RWPE2 (cell line): ENCODE measurements at regions not wholly inside any gene's neighbourhood (a gene's known extent, or its start where the extent isn't known, plus 50 kb on each side); places are given as distances from the start of the nearest gene placed in this dataset.
A peak's percentile ranks its signal among the peaks of the same experiment; 100 is the strongest.
"Not testable (repeated sequence)": the region's sequence is repeated elsewhere in the genome, so short reads cannot be mapped to it uniquely, and the experiment has no call there.

Experiments
- ATAC-seq: fragments of 200-7000 bp; cut with Tn5 transposase; 3 replicates; pipeline ENCODE4 v1.9.1; 2021; ENCODE audit warnings: low read depth
- DNase-seq: peaks from one replicate; pipeline ENCODE4 v3.0.0-alpha.2; 2020; ENCODE audit warnings: low spot score
- H3K27ac ChIP-seq: fragments of 450-650 bp; 2 replicates; pipeline ENCODE4 v1.5.1; 2017; ENCODE audit warnings: mild to moderate bottlenecking; ENCODE audit not compliant: poor library complexity, severe bottlenecking
- H3K27me3 ChIP-seq: fragments of 250-450 bp; sonication (Bioruptor Pico); 2 replicates; pipeline ENCODE4 v1.5.1; 2021; ENCODE audit warnings: mild to moderate bottlenecking, moderate library complexity; ENCODE audit not compliant: insufficient read depth, poor library complexity, severe bottlenecking
- H3K36me3 ChIP-seq: fragments of 250-450 bp; sonication (Bioruptor Pico); 2 replicates; pipeline ENCODE4 v1.5.1; 2020; ENCODE audit warnings: low read depth, mild to moderate bottlenecking, moderate library complexity
- H3K4me1 ChIP-seq: fragments of 250-450 bp; sonication (Bioruptor Pico); 2 replicates; pipeline ENCODE4 v1.5.1; 2021; ENCODE audit warnings: mild to moderate bottlenecking, moderate library complexity; ENCODE audit not compliant: insufficient read depth, poor library complexity, severe bottlenecking
- H3K4me3 ChIP-seq: fragments of 250-450 bp; sonication (Bioruptor Pico); 2 replicates; pipeline ENCODE4 v1.5.1; 2021; ENCODE audit warnings: mild to moderate bottlenecking, moderate library complexity; ENCODE audit not compliant: severe bottlenecking
- H3K9me3 ChIP-seq: fragments of 250-450 bp; sonication (Bioruptor Pico); 2 replicates; pipeline ENCODE4 v1.5.1; 2021; ENCODE audit warnings: mild to moderate bottlenecking, moderate library complexity; ENCODE audit not compliant: severe bottlenecking
- TF ChIP-seq, protein P1 (sequence below): fragments of 450-650 bp; IDR thresholded peaks from one replicate; pipeline ENCODE4 v1.5.1; 2017; ENCODE audit warnings: mild to moderate bottlenecking, moderate library complexity; ENCODE audit not compliant: poor library complexity, severe bottlenecking

DNA sequence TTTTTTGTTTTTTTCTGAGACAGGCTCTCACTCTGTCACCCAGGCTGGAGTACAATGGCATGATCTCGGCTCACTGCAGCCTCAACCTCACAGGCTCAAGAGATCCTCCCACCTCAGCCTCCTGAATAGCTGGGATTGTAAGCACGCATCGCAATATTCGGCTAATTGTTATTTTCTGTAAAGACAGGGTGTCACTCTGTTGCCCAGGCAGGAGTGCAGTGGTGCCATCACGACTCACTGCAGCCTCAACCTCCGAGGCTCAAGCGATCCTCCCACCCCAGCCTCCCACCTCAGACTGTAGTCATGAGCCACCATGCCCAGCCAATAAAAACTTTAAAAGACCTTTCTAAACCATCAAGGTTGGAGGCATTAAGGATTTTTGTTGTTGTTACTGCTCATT lies 57.4 kb upstream of the TFRC start:
- DNase-seq (no peak), ATAC-seq (no peak)
- peak overlapping the region; percentile 95 for H3K27ac ChIP-seq
- TF ChIP-seq, protein P1, sequence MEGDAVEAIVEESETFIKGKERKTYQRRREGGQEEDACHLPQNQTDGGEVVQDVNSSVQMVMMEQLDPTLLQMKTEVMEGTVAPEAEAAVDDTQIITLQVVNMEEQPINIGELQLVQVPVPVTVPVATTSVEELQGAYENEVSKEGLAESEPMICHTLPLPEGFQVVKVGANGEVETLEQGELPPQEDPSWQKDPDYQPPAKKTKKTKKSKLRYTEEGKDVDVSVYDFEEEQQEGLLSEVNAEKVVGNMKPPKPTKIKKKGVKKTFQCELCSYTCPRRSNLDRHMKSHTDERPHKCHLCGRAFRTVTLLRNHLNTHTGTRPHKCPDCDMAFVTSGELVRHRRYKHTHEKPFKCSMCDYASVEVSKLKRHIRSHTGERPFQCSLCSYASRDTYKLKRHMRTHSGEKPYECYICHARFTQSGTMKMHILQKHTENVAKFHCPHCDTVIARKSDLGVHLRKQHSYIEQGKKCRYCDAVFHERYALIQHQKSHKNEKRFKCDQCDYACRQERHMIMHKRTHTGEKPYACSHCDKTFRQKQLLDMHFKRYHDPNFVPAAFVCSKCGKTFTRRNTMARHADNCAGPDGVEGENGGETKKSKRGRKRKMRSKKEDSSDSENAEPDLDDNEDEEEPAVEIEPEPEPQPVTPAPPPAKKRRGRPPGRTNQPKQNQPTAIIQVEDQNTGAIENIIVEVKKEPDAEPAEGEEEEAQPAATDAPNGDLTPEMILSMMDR: no peak
- H3K9me3 ChIP-seq: no peaks in the 10 kb centered on the region
- no peaks in the 10 kb centered on the region for H3K27me3 ChIP-seq
- H3K4me3 ChIP-seq: no peak overlapping the region
- H3K4me1 ChIP-seq: peaks cover 51% of the 10 kb centered on the region
- H3K36me3 ChIP-seq: no peaks in the 10 kb centered on the region

DNA sequence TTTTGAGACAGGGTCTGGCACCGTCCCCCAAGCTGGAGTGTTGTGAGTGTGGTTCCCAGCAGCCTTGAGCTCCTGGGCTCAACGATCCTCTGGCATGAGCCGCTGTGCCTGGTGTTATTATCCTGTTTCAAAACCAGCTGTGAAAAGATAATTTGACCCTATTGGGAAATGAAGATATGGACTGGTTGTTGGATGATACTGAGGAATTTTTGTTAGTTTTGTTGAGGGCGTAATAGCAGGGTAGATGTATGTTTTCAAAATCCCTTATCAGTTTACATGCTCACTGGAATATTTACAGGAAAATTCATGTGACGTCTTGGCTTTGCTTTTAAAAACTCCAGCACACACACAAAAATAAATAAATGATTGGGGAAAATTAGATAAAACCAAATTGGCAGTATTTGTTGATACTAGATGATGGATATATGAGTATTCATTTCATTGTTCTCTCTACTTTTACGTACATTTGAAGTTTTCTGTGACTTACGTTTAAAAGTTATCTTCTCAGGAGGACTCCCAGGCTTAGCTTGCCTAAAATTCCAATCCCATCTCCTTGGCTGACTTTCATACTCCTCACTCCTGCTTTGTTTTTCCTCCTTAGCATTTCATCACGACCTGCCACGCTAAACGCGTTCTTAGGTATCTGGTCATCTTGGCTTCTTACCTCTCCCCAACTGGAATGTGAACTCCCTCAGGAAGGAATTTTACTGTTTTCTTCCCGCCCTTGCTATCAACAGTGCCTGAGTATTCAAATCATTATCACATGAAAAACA lies 56.8 kb upstream of the TFRC start:
- H3K9me3 ChIP-seq: no peaks in the 10 kb centered on the region
- H3K4me3 ChIP-seq: no peak overlapping the region
- H3K27me3 ChIP-seq: no peaks in the 10 kb centered on the region
- DNase-seq: no peak
- TF ChIP-seq, protein P1: no peak
- peak overlapping the region; percentile 95 for H3K27ac ChIP-seq
- peak; percentile 18; the same call in 2 of the 3 replicates for ATAC-seq
- peaks cover 48% of the 10 kb centered on the region for H3K4me1 ChIP-seq
- H3K36me3 ChIP-seq: no peaks in the 10 kb centered on the region

DNA sequence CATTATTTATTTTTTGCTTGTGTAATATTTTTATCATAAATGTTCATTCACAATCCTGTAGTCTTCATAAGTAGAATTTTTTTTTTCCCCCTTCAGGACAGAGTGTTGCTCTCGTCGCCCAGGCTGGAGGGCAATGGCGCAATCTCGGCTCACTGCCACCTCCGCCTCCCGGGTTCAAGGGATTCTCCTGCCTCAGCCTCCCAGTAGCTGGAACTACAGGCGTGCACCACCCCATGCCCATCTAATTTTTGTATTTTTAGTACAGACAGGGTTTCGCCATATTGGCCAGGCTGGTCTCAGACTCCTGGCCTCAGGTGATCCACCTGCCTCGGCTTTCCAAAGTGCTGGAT lies 54.7 kb upstream of the TFRC start:
- not testable (repeated sequence) for ATAC-seq, DNase-seq, H3K9me3 ChIP-seq, H3K27me3 ChIP-seq, H3K4me3 ChIP-seq, H3K36me3 ChIP-seq
- peak overlapping the region; percentile 95 for H3K27ac ChIP-seq
- peaks cover 29% of the 10 kb centered on the region for H3K4me1 ChIP-seq

DNA sequence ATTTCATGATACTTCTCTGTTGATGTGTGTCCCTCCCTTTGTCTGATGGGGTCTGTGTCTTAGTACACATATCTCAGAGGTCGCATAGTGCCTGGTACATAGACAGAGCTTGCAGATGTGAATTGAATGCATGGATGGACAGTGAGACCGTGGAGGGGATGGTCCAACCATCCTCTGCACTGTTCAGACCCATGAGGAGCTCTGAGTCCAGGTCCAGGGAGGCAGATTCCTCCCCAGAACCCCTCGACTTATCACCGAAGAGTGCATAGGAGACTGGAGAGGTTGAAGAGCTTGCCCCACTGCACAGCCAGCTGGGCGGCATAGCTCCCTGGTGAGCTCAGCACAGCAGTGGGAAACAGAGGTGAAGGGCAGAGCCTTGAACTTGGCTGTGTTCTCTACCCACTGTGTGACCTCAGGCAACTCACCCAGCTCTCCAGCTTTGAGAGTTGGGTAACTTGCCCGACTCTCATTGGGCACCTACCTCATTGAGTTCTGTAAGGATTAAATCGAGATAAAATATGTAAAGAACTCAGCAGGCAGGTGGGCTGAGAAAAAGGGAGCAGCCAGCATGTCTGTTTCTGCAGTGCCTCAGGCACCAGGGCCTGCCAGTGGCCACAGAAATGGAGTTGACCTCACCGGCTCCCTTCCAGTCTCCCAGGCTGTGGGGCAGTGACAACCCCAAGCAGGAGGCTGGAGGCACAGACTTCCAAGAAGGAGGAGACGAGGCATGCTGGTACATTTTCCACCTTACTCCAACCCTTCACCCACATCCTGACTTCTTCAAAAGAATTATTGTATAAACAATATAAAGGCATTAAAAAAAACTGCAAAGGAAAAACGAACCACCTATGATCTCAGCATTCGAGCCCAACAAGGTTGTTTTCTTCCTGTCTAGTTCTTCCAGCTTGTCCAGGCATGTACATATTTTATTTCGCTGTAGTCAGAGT lies 54.1 kb upstream of the TFRC start:
- TF ChIP-seq, protein P1: no peak

DNA sequence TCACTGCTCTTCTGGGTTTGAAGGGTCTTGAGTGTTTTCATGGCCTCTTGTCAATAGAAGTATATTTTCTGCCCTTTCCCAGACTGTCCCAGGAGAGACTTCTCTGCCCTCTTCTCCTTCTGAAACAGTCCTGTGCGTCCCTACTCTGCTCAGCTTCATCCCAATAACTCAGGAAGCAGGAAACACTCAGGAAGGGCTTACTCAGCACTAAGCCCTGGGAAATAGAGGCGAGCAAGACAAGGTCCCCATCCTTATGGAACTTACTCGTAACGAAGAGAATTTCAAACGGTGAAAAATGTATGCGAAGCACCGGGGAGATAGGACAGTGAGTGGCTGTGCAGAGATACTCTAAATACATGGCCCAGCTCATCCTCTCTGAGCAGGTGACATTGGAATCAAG lies 52.8 kb upstream of the TFRC start:
- ATAC-seq: no peak
- no peaks in the 10 kb centered on the region for H3K9me3 ChIP-seq
- no peak overlapping the region for H3K4me3 ChIP-seq
- peak overlapping the region; percentile 95 for H3K27ac ChIP-seq
- TF ChIP-seq, protein P1: no peak
- peaks cover 27% of the 10 kb centered on the region for H3K4me1 ChIP-seq
- H3K27me3 ChIP-seq: no peaks in the 10 kb centered on the region
- no peak for DNase-seq
- no peaks in the 10 kb centered on the region for H3K36me3 ChIP-seq

More for the DNA sequence above, 54.1 kb upstream of the TFRC start:
- Histone ChIP-seq H3K4me1 (peaks cover 27% of the 10 kb centered on the region), H3K9me3 (no peaks in the 10 kb centered on the region), H3K36me3 (no peaks in the 10 kb centered on the region), H3K4me3 (no peak overlapping the region), H3K27ac (peak overlapping the region; percentile 95), H3K27me3 (no peaks in the 10 kb centered on the region)
- ATAC-seq: peak; percentile 78
- DNase-seq: peak; percentile 86

DNA sequence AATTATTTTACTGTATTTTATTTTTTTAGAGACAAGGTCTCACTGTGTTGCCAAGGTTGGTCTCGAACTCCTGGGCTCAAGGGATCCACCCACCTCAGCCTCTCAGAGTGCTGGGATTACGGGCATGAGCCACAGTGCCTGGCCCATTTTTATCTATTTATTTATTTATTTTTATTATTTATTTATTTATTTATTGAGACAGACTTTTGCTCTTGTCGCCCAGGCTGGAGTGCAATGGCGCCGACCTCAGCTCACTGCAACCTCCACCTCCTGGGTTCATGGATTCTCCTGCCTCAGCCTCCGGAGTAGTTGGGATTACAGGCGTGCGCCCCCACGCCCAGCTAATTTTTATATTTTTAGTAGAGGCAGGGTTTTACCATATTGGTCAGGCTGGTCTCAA lies 52.0 kb upstream of the TFRC start:
- not testable (repeated sequence) for H3K4me3 ChIP-seq, H3K9me3 ChIP-seq, H3K27me3 ChIP-seq, H3K36me3 ChIP-seq, H3K27ac ChIP-seq, DNase-seq, ATAC-seq
- H3K4me1 ChIP-seq: peaks cover 27% of the 10 kb centered on the region
